ENCODE measurements at regions not wholly inside any gene's neighbourhood (a gene's known extent, or its start where the extent isn't known, plus 50 kb on each side); places are given as distances from the start of the nearest gene placed in this dataset.

GRCh38 chr4:20044966-20045365, 206.7 kb upstream of the SLIT2 start:
- TF ChIP-seq TAF1 (IDR thresholded peaks at IDR 0.05; ENCODE audit: borderline replicate concordance, low read depth, low read length) (no peak), POLR2A (IDR thresholded peaks at IDR 0.05; ENCODE audit: low read depth, low read length) (no peak)
